Limb (tissue), 2 donors: ENCODE measurements at regions not wholly inside any gene's neighbourhood (a gene's known extent, or its start where the extent isn't known, plus 50 kb on each side); places are given as distances from the start of the nearest gene placed in this dataset.

Experiments used
- DNase-seq, 2 donors: peaks; one replicate each; pipeline ENCODE4 v3.0.0-alpha.2; 2016; ENCODE audit errors: extremely low spot score in 2 of 2

GRCh38 chr16:64542152-64542551, 579.7 kb downstream of the CDH11 start:
- DNase-seq = no peak

GRCh38 chr16:64541621-64542020, 580.2 kb downstream of the CDH11 start:
- no peak for DNase-seq

GRCh38 chr16:64540434-64540833, 581.4 kb downstream of the CDH11 start:
- DNase-seq = no peak

DNA sequence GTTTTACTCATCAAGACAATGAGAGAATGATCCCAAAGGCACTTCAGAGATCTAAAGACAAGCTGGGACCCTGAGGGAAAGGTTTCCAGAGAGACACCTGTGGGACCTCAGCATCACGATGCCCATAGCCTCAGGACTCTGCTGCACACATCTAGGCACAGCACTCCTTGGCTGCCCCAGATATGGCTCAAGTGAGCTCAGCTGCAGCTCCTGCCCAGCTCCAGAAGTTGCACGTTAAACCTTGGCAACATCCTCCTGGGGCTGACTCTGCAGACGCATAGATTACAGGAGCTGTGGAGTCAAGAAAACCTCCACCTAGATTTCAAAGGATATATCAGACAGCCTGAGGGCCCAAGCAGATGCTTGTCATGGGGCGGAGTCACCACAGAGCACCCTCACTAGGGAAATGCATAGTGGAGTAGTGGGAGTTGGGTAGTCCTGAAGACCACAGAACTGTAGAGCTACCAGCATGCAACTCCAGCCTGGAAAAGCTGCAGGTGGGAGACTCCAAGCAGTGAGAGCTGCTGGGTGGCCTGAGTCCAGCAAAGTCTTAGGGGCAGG, 582.0 kb downstream of the CDH11 start:
- DNase-seq = no peak

- DNase-seq = no peak
These were observed 587.6 kb downstream of the CDH11 start for GRCh38 chr16:64534180-64534780.

- DNase-seq = no peak
These were observed 589.2 kb downstream of the CDH11 start for GRCh38 chr16:64532691-64533090.

- no peak for DNase-seq
These were observed 589.7 kb downstream of the CDH11 start for GRCh38 chr16:64532117-64532516.

DNA sequence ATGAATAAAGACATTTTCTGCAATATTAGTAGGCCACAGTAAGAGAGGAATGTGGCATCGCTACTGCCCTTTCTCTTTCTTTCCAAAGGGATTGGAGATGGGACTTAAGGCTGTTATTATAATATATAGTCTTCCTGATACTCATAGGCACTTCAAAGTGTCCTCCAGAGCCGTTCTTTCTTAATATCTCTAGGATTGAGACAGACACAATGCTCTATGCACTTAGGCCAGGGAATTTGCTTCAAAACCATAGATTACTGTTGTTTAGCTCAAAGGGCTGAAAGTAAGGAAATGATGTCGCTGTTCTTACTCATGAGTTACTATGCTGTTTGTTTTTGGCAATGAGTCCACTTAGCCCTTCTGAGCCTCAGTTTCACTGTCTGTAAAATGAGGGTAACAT, 590.5 kb downstream of the CDH11 start:
- DNase-seq = no peak

DNA sequence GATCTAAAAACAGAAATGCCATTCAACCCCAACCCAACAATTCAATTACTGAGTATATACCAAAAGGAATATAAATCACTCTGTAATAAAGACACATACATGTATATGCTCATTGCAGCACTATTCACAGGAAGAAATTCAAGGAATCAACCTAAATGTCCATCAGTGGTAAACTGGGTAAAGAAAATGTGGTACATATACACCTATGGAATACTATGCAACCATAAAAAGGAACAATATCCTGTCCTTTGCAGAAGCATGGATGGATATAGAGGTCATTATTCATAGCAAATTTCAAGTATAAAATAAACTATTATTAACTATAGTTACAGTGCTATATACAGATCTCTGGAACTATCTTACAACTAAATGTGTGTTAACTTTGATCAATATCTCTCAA, 599.3 kb downstream of the CDH11 start:
- DNase-seq = no peak

GRCh38 chr16:64513871-64514270, 608.0 kb downstream of the CDH11 start:
- no peak for DNase-seq

DNA sequence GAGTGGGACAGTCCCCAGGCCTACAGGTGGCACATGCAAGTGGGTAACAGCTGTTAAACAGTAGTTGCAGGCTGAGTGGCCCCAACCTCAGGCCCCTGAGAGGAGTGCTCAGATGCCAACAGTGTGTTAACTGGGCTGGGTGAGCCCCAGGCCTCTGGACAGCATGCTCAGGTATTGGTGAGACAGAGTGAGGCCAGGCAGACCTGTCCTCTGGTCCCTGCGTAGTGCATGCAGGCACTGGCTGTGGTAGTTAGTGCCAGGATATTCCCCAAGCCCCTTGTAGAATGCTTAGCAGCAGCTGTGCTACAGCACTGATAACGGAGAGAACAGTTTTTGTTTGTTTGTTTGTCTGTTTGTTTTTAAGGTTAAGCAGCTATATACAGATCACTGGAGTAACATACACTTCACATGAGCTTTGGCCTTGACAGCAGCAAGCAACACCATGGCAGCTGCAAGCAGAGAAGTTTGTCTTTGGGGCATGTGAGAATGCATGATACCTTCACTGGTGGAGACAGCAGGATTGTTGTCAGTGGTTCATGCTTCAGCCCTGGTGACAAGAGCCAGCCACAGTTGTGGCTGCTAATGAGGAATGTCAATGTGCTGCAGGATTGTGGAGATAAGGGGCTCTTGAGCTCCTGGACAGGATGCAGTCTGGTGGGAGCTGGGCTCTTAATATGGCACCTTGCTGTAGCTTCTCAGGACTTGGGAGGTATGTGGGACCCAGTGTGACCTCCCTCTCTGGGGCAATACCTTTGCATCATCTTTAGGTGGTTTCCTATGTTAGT, 614.4 kb downstream of the CDH11 start:
- DNase-seq = no peak

- DNase-seq = no peak
These were observed 622.7 kb downstream of the CDH11 start for GRCh38 chr16:64499211-64499610.

- no peak for DNase-seq
These were observed 623.5 kb downstream of the CDH11 start for GRCh38 chr16:64498363-64498762.

DNA sequence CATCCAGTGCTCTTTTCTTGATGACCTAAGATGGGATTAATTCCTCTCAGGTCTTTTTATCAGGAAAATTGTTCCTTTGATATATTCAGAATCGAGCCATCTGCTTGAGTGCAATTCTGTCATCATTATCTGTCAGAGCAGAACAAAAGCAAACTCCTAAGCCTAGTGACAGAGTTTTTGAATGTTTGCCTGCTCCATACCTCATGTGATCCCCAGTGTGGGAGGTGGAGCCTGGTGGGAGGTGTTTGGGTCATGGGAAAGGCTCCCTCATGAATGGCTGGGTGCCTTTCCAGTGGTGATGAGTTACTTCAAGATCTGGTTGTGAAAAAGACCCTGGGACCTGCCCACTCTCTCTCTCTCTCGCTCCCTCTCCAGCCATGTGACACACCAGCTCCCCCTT, 628.2 kb downstream of the CDH11 start:
- DNase-seq = no peak

GRCh38 chr16:64489449-64489848, 632.4 kb downstream of the CDH11 start:
- no peak for DNase-seq

GRCh38 chr16:64486561-64486960, 635.3 kb downstream of the CDH11 start:
- no peak for DNase-seq

- no peak for DNase-seq
These were observed 640.4 kb downstream of the CDH11 start for GRCh38 chr16:64481497-64481896.

DNA sequence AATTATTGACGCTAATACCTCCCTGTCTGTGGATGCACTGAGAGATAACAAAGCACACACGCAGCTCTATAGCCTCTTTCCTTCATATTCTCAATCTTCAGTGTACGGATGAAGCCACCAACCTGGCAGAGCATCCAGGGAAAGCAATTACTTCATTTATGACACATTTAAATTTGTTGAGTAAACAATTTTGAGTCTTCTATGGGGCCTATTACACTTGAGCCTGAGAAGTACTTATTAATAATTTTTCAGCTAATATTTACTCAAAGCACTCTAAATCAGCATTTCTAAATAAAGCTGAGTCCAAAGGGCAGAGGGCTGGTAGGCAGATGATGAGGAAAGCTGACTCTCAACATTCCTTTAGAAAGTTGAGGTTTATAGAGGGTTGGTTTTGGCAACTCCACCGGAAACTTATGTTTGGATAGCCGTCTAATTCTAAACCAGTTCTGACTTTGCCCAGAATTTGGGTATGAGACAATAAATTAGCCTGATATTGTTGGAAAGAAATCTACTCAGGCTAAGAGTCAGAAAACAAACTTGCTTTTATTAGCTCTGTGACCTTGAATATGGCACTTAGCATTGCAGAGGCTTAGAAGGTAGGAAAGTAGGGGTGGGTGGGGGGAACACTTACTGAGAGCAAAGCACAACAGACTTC, 643.5 kb downstream of the CDH11 start:
- DNase-seq = peak in 1 of 2 donors; percentile 68

GRCh38 chr16:64475627-64476351, 646.1 kb downstream of the CDH11 start:
- DNase-seq = peak in 1 of 2 donors; percentile 56

GRCh38 chr16:64470916-64471315, 650.9 kb downstream of the CDH11 start:
- no peak for DNase-seq

- peak; percentile 50 to 67 for DNase-seq
These were observed 651.8 kb downstream of the CDH11 start for GRCh38 chr16:64469906-64470702.
